ENCODE measurements at regions not wholly inside any gene's neighbourhood (a gene's known extent, or its start where the extent isn't known, plus 50 kb on each side); places are given as distances from the start of the nearest gene placed in this dataset.

DNA sequence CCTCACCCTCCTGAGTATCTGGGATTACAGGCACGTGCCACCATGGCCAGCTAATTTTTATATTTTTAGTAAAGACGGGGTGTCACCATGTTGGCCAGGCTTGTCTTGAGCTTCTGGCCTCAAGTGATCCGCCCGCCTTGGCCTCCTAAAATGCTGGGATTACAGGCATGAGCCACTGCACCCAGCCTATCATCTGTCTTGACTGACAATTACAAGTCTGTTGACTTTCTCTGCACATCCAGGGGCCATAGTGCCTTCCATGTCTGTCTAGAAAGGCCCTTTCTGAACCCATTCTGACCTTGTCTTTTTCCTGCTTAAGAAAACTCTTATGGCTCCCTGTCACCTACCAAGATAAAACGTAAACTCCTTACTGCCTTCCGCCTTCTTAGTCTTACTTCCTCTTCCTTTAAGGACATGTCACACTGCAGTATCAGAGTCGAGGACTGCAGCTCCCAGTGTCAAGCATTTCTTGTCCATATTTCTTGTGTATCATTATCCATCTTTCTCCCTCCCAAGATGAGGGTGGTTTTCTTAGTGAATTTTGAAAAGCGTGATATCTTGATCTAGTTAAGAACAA is 49.9 kb upstream of the SHB start:
- no peak for DNase-seq

Measured in activated naive CD4-positive, alpha-beta T cell treated with anti-CD3 and anti-CD28 coated beads, Interleukin-2, amount 50 U/mL, for 16 hours (primary cell).